ENCODE measurements at regions not wholly inside any gene's neighbourhood (a gene's known extent, or its start where the extent isn't known, plus 50 kb on each side); places are given as distances from the start of the nearest gene placed in this dataset.

- TF ChIP-seq, protein P1, sequence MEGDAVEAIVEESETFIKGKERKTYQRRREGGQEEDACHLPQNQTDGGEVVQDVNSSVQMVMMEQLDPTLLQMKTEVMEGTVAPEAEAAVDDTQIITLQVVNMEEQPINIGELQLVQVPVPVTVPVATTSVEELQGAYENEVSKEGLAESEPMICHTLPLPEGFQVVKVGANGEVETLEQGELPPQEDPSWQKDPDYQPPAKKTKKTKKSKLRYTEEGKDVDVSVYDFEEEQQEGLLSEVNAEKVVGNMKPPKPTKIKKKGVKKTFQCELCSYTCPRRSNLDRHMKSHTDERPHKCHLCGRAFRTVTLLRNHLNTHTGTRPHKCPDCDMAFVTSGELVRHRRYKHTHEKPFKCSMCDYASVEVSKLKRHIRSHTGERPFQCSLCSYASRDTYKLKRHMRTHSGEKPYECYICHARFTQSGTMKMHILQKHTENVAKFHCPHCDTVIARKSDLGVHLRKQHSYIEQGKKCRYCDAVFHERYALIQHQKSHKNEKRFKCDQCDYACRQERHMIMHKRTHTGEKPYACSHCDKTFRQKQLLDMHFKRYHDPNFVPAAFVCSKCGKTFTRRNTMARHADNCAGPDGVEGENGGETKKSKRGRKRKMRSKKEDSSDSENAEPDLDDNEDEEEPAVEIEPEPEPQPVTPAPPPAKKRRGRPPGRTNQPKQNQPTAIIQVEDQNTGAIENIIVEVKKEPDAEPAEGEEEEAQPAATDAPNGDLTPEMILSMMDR (IDR thresholded peaks at IDR 0.05 in 4 of 5, conservative IDR thresholded peaks at IDR 0.05 in 1 of 5), result no peak
- TF ChIP-seq POLR2A (IDR thresholded peaks at IDR 0.05), result no peak
- no peaks in the 10 kb centered on the region for H3K36me3 ChIP-seq
- DNase-seq (no peak), ATAC-seq (no peak)
- no peaks in the 10 kb centered on the region for H3K4me1 ChIP-seq
- in situ Hi-C loops (cut with MboI; ENCODE audit: low sequenced_read_pairs in 4 of 4), result no loop called here
- no peaks in the 10 kb centered on the region for H3K27me3 ChIP-seq
- no peak overlapping the region for H3K4me3 ChIP-seq
- no peak overlapping the region for H3K27ac ChIP-seq
- intact Hi-C loops (cut with DNase I; ENCODE audit: low total_unique reads), result no loop called here
- no peaks in the 10 kb centered on the region for H3K9me3 ChIP-seq
These were observed 202.9 kb upstream of the BOD1L1 start for GRCh38 chr4:13830449-13830848.

DNA sequence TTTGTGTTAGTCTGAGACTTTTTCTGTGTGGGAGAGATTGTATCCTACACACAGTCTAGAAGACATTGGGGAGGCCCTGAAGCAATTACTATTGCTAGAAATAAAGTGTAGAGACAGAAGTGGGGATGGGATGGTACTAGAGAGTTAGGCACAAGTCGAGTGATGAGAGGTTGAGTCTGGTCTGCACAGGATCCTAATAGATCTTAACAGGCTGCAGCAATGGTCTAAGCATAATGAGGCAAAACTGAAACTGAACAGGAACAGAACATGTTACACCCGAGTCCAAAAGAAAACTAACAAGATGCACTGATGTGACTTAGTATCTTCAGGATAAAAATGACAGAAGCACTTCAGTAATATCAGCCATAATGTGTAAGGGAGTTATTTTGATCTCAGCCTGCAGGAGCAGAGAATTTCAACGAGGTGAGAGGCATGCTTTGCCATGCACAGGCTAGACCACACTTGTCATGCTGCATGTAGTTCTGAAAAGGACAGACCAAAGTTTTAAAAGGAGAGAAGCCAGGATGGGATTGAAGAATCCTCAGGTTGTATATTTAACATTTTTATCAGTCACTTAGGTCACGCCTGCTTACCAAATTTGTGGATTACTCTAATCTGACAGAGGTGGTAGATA lies 205.8 kb upstream of the BOD1L1 start:
- Histone ChIP-seq H3K4me1 (no peaks in the 10 kb centered on the region), H3K36me3 (no peaks in the 10 kb centered on the region), H3K9me3 (no peaks in the 10 kb centered on the region), H3K27ac (no peak overlapping the region), H3K4me3 (no peak overlapping the region), H3K27me3 (no peaks in the 10 kb centered on the region)
- TF ChIP-seq POLR2A (IDR thresholded peaks at IDR 0.05), result no peak
- TF ChIP-seq, protein P1 (IDR thresholded peaks at IDR 0.05 in 4 of 5, conservative IDR thresholded peaks at IDR 0.05 in 1 of 5), result no peak
- in situ Hi-C loops (cut with MboI; ENCODE audit: low sequenced_read_pairs in 4 of 4) (no loop called here), intact Hi-C loops (cut with DNase I; ENCODE audit: low total_unique reads) (no loop called here)
- no peak for DNase-seq
- no peak for ATAC-seq

DNA sequence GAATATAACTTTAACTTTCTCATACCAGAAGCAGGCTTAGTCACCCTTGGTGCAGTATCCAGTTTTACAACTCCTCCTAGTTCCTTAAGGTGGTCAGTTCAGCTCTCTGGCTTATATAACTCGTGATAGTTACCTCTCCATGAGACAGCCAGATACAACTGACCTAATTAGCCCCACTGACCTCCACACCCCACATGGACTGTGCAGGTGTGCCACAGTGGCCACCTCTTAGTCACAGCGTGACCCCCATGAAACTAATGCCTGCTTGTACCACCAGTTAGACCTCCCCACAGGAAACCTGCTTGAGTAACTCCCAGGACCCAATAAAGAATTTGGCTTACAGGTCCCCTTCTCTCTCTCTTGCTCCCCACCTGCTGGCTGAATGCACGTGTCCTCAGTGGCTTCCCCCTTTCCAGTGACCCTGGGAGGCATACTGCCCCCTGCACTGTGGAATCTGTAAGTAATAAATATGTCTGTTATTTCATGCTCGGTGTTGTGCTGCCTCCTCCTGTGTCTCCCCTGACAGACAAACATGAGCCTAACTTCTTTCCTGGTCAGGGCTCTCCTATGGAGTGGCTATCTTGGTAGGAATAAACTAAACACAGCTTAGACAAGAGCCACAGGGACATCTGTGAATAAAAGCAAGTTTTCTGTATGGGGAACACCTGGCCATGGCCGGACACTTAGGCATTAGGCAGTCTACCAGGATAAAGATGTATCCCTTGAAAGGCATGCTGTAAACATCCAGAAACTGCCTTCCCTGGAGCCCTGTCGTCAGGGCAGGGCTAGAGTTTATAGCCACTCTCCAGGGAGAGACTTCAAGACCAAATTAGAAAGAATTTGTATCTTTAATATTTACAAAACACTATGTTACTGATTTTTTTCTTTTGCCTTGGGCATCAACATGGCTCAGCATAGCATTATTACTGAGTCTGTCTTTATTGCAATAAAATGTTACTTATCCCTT lies 209.7 kb upstream of the BOD1L1 start:
- Histone ChIP-seq H3K27ac (no peak overlapping the region), H3K9me3 (no peaks in the 10 kb centered on the region), H3K36me3 (no peaks in the 10 kb centered on the region), H3K4me3 (no peak overlapping the region), H3K27me3 (no peaks in the 10 kb centered on the region), H3K4me1 (no peaks in the 10 kb centered on the region)
- DNase-seq (no peak), ATAC-seq (no peak)
- no peak for TF ChIP-seq POLR2A (IDR thresholded peaks at IDR 0.05)
- TF ChIP-seq, protein P1 (IDR thresholded peaks at IDR 0.05 in 4 of 5, conservative IDR thresholded peaks at IDR 0.05 in 1 of 5), result no peak
- intact Hi-C loops (cut with DNase I; ENCODE audit: low total_unique reads) (no loop called here), in situ Hi-C loops (cut with MboI; ENCODE audit: low sequenced_read_pairs in 4 of 4) (no loop called here)

- no peak overlapping the region for H3K4me3 ChIP-seq
- no peaks in the 10 kb centered on the region for H3K36me3 ChIP-seq
- no peaks in the 10 kb centered on the region for H3K9me3 ChIP-seq
- H3K27me3 ChIP-seq, result no peaks in the 10 kb centered on the region
- H3K27ac ChIP-seq, result no peak overlapping the region
- DNase-seq, result no peak
- TF ChIP-seq, protein P1 (IDR thresholded peaks at IDR 0.05 in 4 of 5, conservative IDR thresholded peaks at IDR 0.05 in 1 of 5), result no peak
- TF ChIP-seq POLR2A (IDR thresholded peaks at IDR 0.05), result no peak
- in situ Hi-C loops (cut with MboI; ENCODE audit: low sequenced_read_pairs in 4 of 4) (no loop called here), intact Hi-C loops (cut with DNase I; ENCODE audit: low total_unique reads) (no loop called here)
- no peaks in the 10 kb centered on the region for H3K4me1 ChIP-seq
- no peak for ATAC-seq
These were observed 213.1 kb upstream of the BOD1L1 start for GRCh38 chr4:13840502-13841190.

All from gastrocnemius medialis (tissue), 4 donors.